ENCODE measurements at regions not wholly inside any gene's neighbourhood (a gene's known extent, or its start where the extent isn't known, plus 50 kb on each side); places are given as distances from the start of the nearest gene placed in this dataset.

- TF ChIP-seq, protein P1, sequence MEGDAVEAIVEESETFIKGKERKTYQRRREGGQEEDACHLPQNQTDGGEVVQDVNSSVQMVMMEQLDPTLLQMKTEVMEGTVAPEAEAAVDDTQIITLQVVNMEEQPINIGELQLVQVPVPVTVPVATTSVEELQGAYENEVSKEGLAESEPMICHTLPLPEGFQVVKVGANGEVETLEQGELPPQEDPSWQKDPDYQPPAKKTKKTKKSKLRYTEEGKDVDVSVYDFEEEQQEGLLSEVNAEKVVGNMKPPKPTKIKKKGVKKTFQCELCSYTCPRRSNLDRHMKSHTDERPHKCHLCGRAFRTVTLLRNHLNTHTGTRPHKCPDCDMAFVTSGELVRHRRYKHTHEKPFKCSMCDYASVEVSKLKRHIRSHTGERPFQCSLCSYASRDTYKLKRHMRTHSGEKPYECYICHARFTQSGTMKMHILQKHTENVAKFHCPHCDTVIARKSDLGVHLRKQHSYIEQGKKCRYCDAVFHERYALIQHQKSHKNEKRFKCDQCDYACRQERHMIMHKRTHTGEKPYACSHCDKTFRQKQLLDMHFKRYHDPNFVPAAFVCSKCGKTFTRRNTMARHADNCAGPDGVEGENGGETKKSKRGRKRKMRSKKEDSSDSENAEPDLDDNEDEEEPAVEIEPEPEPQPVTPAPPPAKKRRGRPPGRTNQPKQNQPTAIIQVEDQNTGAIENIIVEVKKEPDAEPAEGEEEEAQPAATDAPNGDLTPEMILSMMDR (IDR thresholded peaks at IDR 0.05) = no peak
- no peak for TF ChIP-seq POLR2A (IDR thresholded peaks at IDR 0.05)
- no peak for TF ChIP-seq POLR2AphosphoS5 (IDR thresholded peaks at IDR 0.05)
- TF ChIP-seq EP300 (IDR thresholded peaks at IDR 0.05) = no peak
Observed at GRCh38 chr4:13178621-13179020, 305.5 kb downstream of the RAB28 start.

All from sigmoid colon (tissue), 4 donors.